H1 (cell line): ENCODE measurements at regions not wholly inside any gene's neighbourhood (a gene's known extent, or its start where the extent isn't known, plus 50 kb on each side); places are given as distances from the start of the nearest gene placed in this dataset.

Source experiments
- GTF2F1 ChIP-seq: IDR thresholded peaks from 2 replicates; pipeline ENCODE4 v1.6.1; 2012; ENCODE audit warnings: low read depth, low read length, improper control_type of control experiment, borderline replicate concordance

GRCh38 chrX:39449352-39449751, 648.1 kb downstream of the MID1IP1 start (continued):
- TF ChIP-seq GTF2F1, result no peak
- TF ChIP-seq, all 59 proteins: peak for 0
